CD4-positive, alpha-beta memory T cell (primary cell): ENCODE measurements at regions not wholly inside any gene's neighbourhood (a gene's known extent, or its start where the extent isn't known, plus 50 kb on each side); places are given as distances from the start of the nearest gene placed in this dataset.
"Not testable (repeated sequence)": the region's sequence is repeated elsewhere in the genome, so short reads cannot be mapped to it uniquely, and the experiment has no call there.

Experiments used
- CTCF ChIA-PET: fragments of 350-600 bp; sonication (Branson Sonifier 250); formaldehyde crosslinking; loops from one replicate; lab custom pipeline; 2021; ENCODE audit warnings: inconsistent platforms; ENCODE audit not compliant: partially characterized antibody; lab: Charles Lee
- POLR2A ChIA-PET: fragments of 350-600 bp; sonication (Branson Sonifier 250); formaldehyde crosslinking; loops from one replicate; lab custom pipeline; 2021; ENCODE audit not compliant: partially characterized antibody; lab: Charles Lee
- DNase-seq, 5 donors: peaks; one replicate each; pipeline versions ENCODE4 v3.0.0 to v3.0.0-alpha.2; 2020 to 2022; ENCODE audit warnings: mixed read lengths in 1 of 5
- H3K27ac ChIP-seq: one replicate; pipeline ENCODE4 v1.7.0; 2013; ENCODE audit warnings: low read depth, low read length
- H3K27me3 ChIP-seq: 2 replicates; pipeline ENCODE4 v1.7.0; 2013; ENCODE audit warnings: mild to moderate bottlenecking, low read length, moderate library complexity; ENCODE audit not compliant: insufficient read depth
- H3K36me3 ChIP-seq: 2 replicates; pipeline ENCODE4 v1.7.0; 2013; ENCODE audit warnings: mild to moderate bottlenecking, low read length, moderate library complexity; ENCODE audit not compliant: insufficient read depth
- H3K4me1 ChIP-seq: 2 replicates; pipeline ENCODE4 v1.7.0; 2013; ENCODE audit warnings: mild to moderate bottlenecking, low read length, moderate library complexity; ENCODE audit not compliant: insufficient read depth
- H3K4me3 ChIP-seq, 2 donors: one replicate each; pipeline ENCODE4 v1.7.0; 2013; ENCODE audit warnings: low read length in 2 of 2, mild to moderate bottlenecking in 1 of 2
- H3K9me3 ChIP-seq, 2 donors: one replicate each; pipeline ENCODE4 v1.7.0; 2013; ENCODE audit warnings: low read length in 2 of 2, control low read depth in 1 of 2; ENCODE audit not compliant: control insufficient read depth in 1 of 2
- H3K27ac Mint-ChIP-seq, 7 donors: one replicate each; pipeline ENCODE4 v1.8.0; 2020 to 2021; ENCODE audit warnings: mixed read lengths in 7 of 7, mild to moderate bottlenecking in 6 of 7, inconsistent platforms in 3 of 7, moderate library complexity in 3 of 7
- H3K27me3 Mint-ChIP-seq, 2 donors: one replicate each; pipeline ENCODE4 v1.8.0; 2020 to 2021; ENCODE audit warnings: mixed read lengths in 2 of 2
- H3K36me3 Mint-ChIP-seq, 2 donors: one replicate each; pipeline ENCODE4 v1.8.0; 2020 to 2021; ENCODE audit warnings: mixed read lengths in 2 of 2, inconsistent platforms in 1 of 2, mild to moderate bottlenecking in 1 of 2
- H3K4me1 Mint-ChIP-seq, 4 donors: one replicate each; pipeline ENCODE4 v1.8.0; 2020 to 2021; ENCODE audit warnings: mixed read lengths in 4 of 4, mild to moderate bottlenecking in 1 of 4
- H3K4me3 Mint-ChIP-seq, 8 donors: one replicate each; pipeline ENCODE4 v1.8.0; 2020 to 2021; ENCODE audit warnings: mixed read lengths in 8 of 8, mild to moderate bottlenecking in 7 of 8, moderate library complexity in 6 of 8, inconsistent platforms in 3 of 8
- H3K9me3 Mint-ChIP-seq, 8 donors: one replicate each; pipeline ENCODE4 v1.8.0; 2020 to 2021; ENCODE audit warnings: mixed read lengths in 8 of 8, mild to moderate bottlenecking in 5 of 8, inconsistent platforms in 3 of 8, moderate library complexity in 1 of 8
- intact Hi-C: fragments of 100-400 bp; cut with micrococcal nuclease; formaldehyde crosslinking; loops from one replicate; pipeline ENCODE4 v1.15.1; 2023

GRCh38 chr3:26042126-26042525 lies 252.2 kb downstream of the OXSM start:
- CTCF ChIA-PET: not testable (repeated sequence)

GRCh38 chr3:26049951-26050350 lies 260.1 kb downstream of the OXSM start:
- Histone ChIP-seq H3K27me3 (no peaks in the 10 kb centered on the region), H3K4me3 (no peak overlapping the region), H3K4me1 (no peaks in the 10 kb centered on the region), H3K9me3 (no peaks in the 10 kb centered on the region), H3K27ac (no peak overlapping the region), H3K36me3 (no peaks in the 10 kb centered on the region)
- intact Hi-C loops: no loop called here
- Mint-ChIP-seq H3K27ac (no peak overlapping the region), H3K9me3 (peaks cover 0 to 2% (median 0%) of the 10 kb centered on the region in 8 donors), H3K36me3 (no peaks in the 10 kb centered on the region), H3K4me1 (no peaks in the 10 kb centered on the region), H3K4me3 (no peak overlapping the region), H3K27me3 (no peaks in the 10 kb centered on the region)
- POLR2A ChIA-PET: no interaction called here
- CTCF ChIA-PET: no interaction called here
- DNase-seq: no peak

More at GRCh38 chr3:26042126-26042525, 252.2 kb downstream of the OXSM start:
- H3K4me1 Mint-ChIP-seq, DNase-seq, H3K9me3 ChIP-seq, H3K4me1 ChIP-seq, H3K4me3 Mint-ChIP-seq, H3K36me3 ChIP-seq, H3K27me3 ChIP-seq, H3K27ac ChIP-seq, POLR2A ChIA-PET, intact Hi-C loops, H3K27ac Mint-ChIP-seq, H3K4me3 ChIP-seq, H3K36me3 Mint-ChIP-seq, H3K27me3 Mint-ChIP-seq: not testable (repeated sequence)
- peaks cover 3 to 23% (median 18%) of the 10 kb centered on the region in 8 donors for H3K9me3 Mint-ChIP-seq

- no peaks in the 10 kb centered on the region for H3K9me3 ChIP-seq
- DNase-seq: no peak
- H3K4me1 Mint-ChIP-seq: no peaks in the 10 kb centered on the region
- H3K27me3 ChIP-seq: no peaks in the 10 kb centered on the region
- no peak overlapping the region for H3K27ac Mint-ChIP-seq
- H3K9me3 Mint-ChIP-seq: no peaks in the 10 kb centered on the region
- intact Hi-C loops: no loop called here
- no peaks in the 10 kb centered on the region for H3K36me3 Mint-ChIP-seq
- H3K36me3 ChIP-seq: no peaks in the 10 kb centered on the region
- POLR2A ChIA-PET: no interaction called here
- CTCF ChIA-PET: no interaction called here
- no peaks in the 10 kb centered on the region for H3K27me3 Mint-ChIP-seq
- no peak overlapping the region for H3K27ac ChIP-seq
- H3K4me3 Mint-ChIP-seq: no peak overlapping the region
- no peaks in the 10 kb centered on the region for H3K4me1 ChIP-seq
- H3K4me3 ChIP-seq: no peak overlapping the region
Measured at GRCh38 chr3:26050776-26051175, 260.9 kb downstream of the OXSM start.

- POLR2A ChIA-PET: no interaction called here
- intact Hi-C loops: no loop called here
Measured at GRCh38 chr3:26058901-26059321, 269.0 kb downstream of the OXSM start.

GRCh38 chr3:26061947-26062346 lies 272.1 kb downstream of the OXSM start:
- POLR2A ChIA-PET: no interaction called here
- Mint-ChIP-seq H3K27me3 (no peaks in the 10 kb centered on the region), H3K4me1 (no peaks in the 10 kb centered on the region), H3K4me3 (no peak overlapping the region), H3K27ac (no peak overlapping the region), H3K36me3 (no peaks in the 10 kb centered on the region), H3K9me3 (peaks cover 0 to 3% (median 0%) of the 10 kb centered on the region in 8 donors)
- DNase-seq: no peak
- H3K36me3 ChIP-seq: no peaks in the 10 kb centered on the region
- no peaks in the 10 kb centered on the region for H3K4me1 ChIP-seq
- no peaks in the 10 kb centered on the region for H3K27me3 ChIP-seq
- CTCF ChIA-PET: no interaction called here
- H3K4me3 ChIP-seq: no peak overlapping the region
- intact Hi-C loops: no loop called here
- H3K9me3 ChIP-seq: no peaks in the 10 kb centered on the region
- no peak overlapping the region for H3K27ac ChIP-seq

More at GRCh38 chr3:26058901-26059321, 269.0 kb downstream of the OXSM start:
- Mint-ChIP-seq H3K36me3 (no peaks in the 10 kb centered on the region), H3K27me3 (no peaks in the 10 kb centered on the region), H3K9me3 (peaks cover 0 to 3% (median 0%) of the 10 kb centered on the region in 8 donors), H3K4me3 (no peak overlapping the region), H3K4me1 (no peaks in the 10 kb centered on the region), H3K27ac (no peak overlapping the region)
- no peaks in the 10 kb centered on the region for H3K36me3 ChIP-seq
- no peak for DNase-seq
- H3K4me1 ChIP-seq: no peaks in the 10 kb centered on the region
- CTCF ChIA-PET: no interaction called here
- no peak overlapping the region for H3K27ac ChIP-seq
- H3K27me3 ChIP-seq: no peaks in the 10 kb centered on the region
- no peak overlapping the region for H3K4me3 ChIP-seq
- no peaks in the 10 kb centered on the region for H3K9me3 ChIP-seq

GRCh38 chr3:26064297-26064696 lies 274.4 kb downstream of the OXSM start:
- no peaks in the 10 kb centered on the region for H3K27me3 Mint-ChIP-seq
- no peaks in the 10 kb centered on the region for H3K27me3 ChIP-seq
- intact Hi-C loops: no loop called here
- no peaks in the 10 kb centered on the region for H3K4me1 ChIP-seq
- H3K4me3 ChIP-seq: no peak overlapping the region
- no peaks in the 10 kb centered on the region for H3K4me1 Mint-ChIP-seq
- H3K4me3 Mint-ChIP-seq: no peak overlapping the region
- H3K27ac ChIP-seq: no peak overlapping the region
- no peaks in the 10 kb centered on the region for H3K36me3 ChIP-seq
- peaks cover 0 to 3% (median 0%) of the 10 kb centered on the region in 8 donors for H3K9me3 Mint-ChIP-seq
- no peaks in the 10 kb centered on the region for H3K36me3 Mint-ChIP-seq
- POLR2A ChIA-PET: no interaction called here
- CTCF ChIA-PET: no interaction called here
- H3K9me3 ChIP-seq: no peaks in the 10 kb centered on the region
- no peak overlapping the region for H3K27ac Mint-ChIP-seq
- DNase-seq: no peak

GRCh38 chr3:26068890-26069289 lies 279.0 kb downstream of the OXSM start:
- CTCF ChIA-PET: no interaction called here
- no peaks in the 10 kb centered on the region for H3K27me3 ChIP-seq
- POLR2A ChIA-PET: no interaction called here
- no peak overlapping the region for H3K27ac ChIP-seq
- H3K4me1 ChIP-seq: no peaks in the 10 kb centered on the region
- H3K4me3 ChIP-seq: no peak overlapping the region
- H3K36me3 Mint-ChIP-seq: no peaks in the 10 kb centered on the region
- DNase-seq: no peak
- H3K4me3 Mint-ChIP-seq: no peak overlapping the region
- no peaks in the 10 kb centered on the region for H3K36me3 ChIP-seq
- no peaks in the 10 kb centered on the region for H3K9me3 ChIP-seq
- intact Hi-C loops: no loop called here
- no peak overlapping the region for H3K27ac Mint-ChIP-seq
- H3K9me3 Mint-ChIP-seq: peaks cover 0 to 2% (median 0%) of the 10 kb centered on the region in 8 donors
- H3K27me3 Mint-ChIP-seq: no peaks in the 10 kb centered on the region
- H3K4me1 Mint-ChIP-seq: no peaks in the 10 kb centered on the region

GRCh38 chr3:26070854-26071253 lies 281.0 kb downstream of the OXSM start:
- ChIA-PET POLR2A (no interaction called here), CTCF (no interaction called here)
- H3K9me3 ChIP-seq: no peaks in the 10 kb centered on the region
- intact Hi-C loops: no loop called here
- Mint-ChIP-seq H3K27ac (no peak overlapping the region), H3K4me3 (no peak overlapping the region), H3K27me3 (no peaks in the 10 kb centered on the region), H3K9me3 (peaks cover 0 to 2% (median 0%) of the 10 kb centered on the region in 8 donors), H3K36me3 (no peaks in the 10 kb centered on the region), H3K4me1 (no peaks in the 10 kb centered on the region)
- no peaks in the 10 kb centered on the region for H3K27me3 ChIP-seq
- no peaks in the 10 kb centered on the region for H3K4me1 ChIP-seq
- no peak overlapping the region for H3K27ac ChIP-seq
- H3K36me3 ChIP-seq: no peaks in the 10 kb centered on the region
- H3K4me3 ChIP-seq: no peak overlapping the region
- DNase-seq: no peak
